HL-60 (cell line): ENCODE measurements at regions not wholly inside any gene's neighbourhood (a gene's known extent, or its start where the extent isn't known, plus 50 kb on each side); places are given as distances from the start of the nearest gene placed in this dataset.

Experiments used
- DNase-seq, 2 experiments: peaks; one replicate each; pipeline ENCODE4 v3.0.0-alpha.2; 2010 to 2020; ENCODE audit warnings: low read depth in 1 of 2, low spot score in 1 of 2
- H3K27ac ChIP-seq: fragments of 250-450 bp; sonication (Bioruptor Pico); replicated peaks from 2 replicates; pipeline ENCODE4 v1.5.1; 2020; ENCODE audit warnings: mild to moderate bottlenecking, moderate library complexity
- H3K27me3 ChIP-seq: fragments of 250-450 bp; sonication (Bioruptor Pico); 2 replicates; pipeline ENCODE4 v1.5.1; 2021; ENCODE audit warnings: mild to moderate bottlenecking, moderate library complexity; ENCODE audit not compliant: insufficient read depth, poor library complexity, severe bottlenecking
- H3K4me3 ChIP-seq: replicated peaks from 2 replicates; pipeline ENCODE4 v1.5.1; 2011; ENCODE audit warnings: mild to moderate bottlenecking, control low read depth, low read length; ENCODE audit not compliant: insufficient read depth
- GABPA ChIP-seq: IDR thresholded peaks from 2 replicates; pipeline ENCODE4 v1.6.1; 2012; ENCODE audit warnings: low read depth
- POLR2AphosphoS5 ChIP-seq: IDR thresholded peaks from 2 replicates; pipeline ENCODE4 v1.6.1; 2012; ENCODE audit warnings: low read depth
- SPI1 ChIP-seq: IDR thresholded peaks from 2 replicates; pipeline ENCODE4 v1.6.1; 2012; ENCODE audit warnings: low read depth, mild to moderate bottlenecking, borderline replicate concordance
- TF ChIP-seq, protein P1 (sequence below): IDR thresholded peaks from one replicate; pipeline ENCODE4 v1.5.1; 2011; ENCODE audit warnings: low read length, control low read depth, inconsistent platforms; ENCODE audit not compliant: insufficient read depth
- TF ChIP-seq, protein P2 (sequence below): IDR thresholded peaks from 2 replicates; pipeline ENCODE4 v1.6.1; 2012; ENCODE audit warnings: low read depth; ENCODE audit not compliant: insufficient replicate concordance

DNA sequence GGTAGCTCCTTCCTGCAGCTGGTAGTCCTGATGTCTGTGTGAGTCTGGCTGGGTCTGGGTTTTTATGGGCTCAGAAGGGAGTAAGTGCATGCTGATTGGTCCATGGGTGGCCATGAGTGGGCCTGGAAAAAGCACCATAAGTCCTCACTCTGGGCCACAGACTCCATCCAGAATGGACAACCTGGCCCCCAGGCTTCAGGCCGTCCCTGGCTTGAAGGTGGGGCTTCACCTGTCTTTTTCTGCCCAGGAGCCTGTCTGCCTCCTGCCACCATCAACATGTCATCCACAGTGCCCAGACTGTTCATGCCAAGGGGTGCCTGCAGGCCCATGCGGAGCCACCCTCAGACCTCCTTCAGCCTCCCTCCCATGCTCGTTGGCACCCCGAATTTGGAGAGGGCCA, 620.0 kb downstream of the RAPGEF2 start:
- TF ChIP-seq, protein P1, sequence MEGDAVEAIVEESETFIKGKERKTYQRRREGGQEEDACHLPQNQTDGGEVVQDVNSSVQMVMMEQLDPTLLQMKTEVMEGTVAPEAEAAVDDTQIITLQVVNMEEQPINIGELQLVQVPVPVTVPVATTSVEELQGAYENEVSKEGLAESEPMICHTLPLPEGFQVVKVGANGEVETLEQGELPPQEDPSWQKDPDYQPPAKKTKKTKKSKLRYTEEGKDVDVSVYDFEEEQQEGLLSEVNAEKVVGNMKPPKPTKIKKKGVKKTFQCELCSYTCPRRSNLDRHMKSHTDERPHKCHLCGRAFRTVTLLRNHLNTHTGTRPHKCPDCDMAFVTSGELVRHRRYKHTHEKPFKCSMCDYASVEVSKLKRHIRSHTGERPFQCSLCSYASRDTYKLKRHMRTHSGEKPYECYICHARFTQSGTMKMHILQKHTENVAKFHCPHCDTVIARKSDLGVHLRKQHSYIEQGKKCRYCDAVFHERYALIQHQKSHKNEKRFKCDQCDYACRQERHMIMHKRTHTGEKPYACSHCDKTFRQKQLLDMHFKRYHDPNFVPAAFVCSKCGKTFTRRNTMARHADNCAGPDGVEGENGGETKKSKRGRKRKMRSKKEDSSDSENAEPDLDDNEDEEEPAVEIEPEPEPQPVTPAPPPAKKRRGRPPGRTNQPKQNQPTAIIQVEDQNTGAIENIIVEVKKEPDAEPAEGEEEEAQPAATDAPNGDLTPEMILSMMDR, result no peak
- TF ChIP-seq, protein P2, sequence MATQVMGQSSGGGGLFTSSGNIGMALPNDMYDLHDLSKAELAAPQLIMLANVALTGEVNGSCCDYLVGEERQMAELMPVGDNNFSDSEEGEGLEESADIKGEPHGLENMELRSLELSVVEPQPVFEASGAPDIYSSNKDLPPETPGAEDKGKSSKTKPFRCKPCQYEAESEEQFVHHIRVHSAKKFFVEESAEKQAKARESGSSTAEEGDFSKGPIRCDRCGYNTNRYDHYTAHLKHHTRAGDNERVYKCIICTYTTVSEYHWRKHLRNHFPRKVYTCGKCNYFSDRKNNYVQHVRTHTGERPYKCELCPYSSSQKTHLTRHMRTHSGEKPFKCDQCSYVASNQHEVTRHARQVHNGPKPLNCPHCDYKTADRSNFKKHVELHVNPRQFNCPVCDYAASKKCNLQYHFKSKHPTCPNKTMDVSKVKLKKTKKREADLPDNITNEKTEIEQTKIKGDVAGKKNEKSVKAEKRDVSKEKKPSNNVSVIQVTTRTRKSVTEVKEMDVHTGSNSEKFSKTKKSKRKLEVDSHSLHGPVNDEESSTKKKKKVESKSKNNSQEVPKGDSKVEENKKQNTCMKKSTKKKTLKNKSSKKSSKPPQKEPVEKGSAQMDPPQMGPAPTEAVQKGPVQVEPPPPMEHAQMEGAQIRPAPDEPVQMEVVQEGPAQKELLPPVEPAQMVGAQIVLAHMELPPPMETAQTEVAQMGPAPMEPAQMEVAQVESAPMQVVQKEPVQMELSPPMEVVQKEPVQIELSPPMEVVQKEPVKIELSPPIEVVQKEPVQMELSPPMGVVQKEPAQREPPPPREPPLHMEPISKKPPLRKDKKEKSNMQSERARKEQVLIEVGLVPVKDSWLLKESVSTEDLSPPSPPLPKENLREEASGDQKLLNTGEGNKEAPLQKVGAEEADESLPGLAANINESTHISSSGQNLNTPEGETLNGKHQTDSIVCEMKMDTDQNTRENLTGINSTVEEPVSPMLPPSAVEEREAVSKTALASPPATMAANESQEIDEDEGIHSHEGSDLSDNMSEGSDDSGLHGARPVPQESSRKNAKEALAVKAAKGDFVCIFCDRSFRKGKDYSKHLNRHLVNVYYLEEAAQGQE, result no peak
- TF ChIP-seq POLR2AphosphoS5 (no peak), SPI1 (no peak), GABPA (no peak)
- no peak for DNase-seq
- no peak overlapping the region for H3K4me3 ChIP-seq

DNA sequence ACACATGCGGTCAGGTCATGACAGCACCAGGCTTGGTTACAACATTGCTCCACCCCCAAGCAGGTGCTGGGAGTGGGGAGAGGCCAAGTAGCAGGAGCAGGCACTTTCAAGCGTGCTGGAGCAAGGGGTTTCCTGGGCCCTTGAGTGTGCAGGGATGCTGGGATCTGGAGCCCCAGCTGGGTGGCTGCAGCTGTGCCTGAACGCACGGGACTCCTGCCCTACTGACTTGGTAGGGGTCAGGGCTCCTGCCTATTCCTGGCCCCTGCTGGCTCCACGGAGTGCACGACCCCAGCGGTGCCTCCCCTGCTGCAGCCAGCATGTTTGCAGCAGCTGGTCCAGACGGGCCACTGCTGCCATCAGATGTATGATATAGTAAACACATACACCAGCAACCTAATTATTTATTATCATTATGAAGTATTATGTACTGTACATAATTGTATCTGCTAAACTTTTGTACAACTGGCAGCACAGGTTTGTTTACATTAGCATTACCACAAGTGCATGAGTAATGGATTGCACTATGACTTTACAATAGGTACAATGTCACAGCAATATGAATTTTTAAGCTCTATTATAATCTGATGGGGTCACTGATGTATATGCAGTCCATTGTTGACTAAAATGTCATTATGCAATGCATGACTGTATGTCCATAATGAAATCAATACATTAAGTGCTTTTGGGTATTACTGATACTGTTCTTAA, 620.6 kb downstream of the RAPGEF2 start:
- DNase-seq, result no peak
- no peak for TF ChIP-seq GABPA
- TF ChIP-seq POLR2AphosphoS5, result no peak
- TF ChIP-seq SPI1, result no peak
- TF ChIP-seq, protein P2, result no peak
- H3K4me3 ChIP-seq, result no peak overlapping the region
- no peaks in the 10 kb centered on the region for H3K27me3 ChIP-seq
- no peak overlapping the region for H3K27ac ChIP-seq

More for the DNA sequence above, 620.0 kb downstream of the RAPGEF2 start:
- no peak overlapping the region for H3K27ac ChIP-seq
- H3K27me3 ChIP-seq, result no peaks in the 10 kb centered on the region

DNA sequence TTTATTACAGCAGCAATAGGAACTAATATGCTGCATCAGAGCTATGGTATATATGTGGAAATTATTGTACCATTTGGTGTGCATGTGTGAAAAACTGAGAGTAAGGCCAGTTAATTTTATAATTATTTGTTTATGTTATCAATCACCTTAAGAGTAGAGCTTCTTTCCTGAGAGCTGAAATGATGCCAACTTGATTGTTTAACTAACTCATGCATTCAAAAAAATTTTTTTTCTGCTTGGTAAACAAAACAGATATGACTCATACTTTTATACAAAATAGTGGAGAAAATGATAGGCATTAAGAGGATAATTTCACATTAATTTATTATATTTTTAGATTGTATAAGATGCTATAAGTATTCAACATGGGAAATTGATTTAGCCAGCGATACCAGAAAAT, 622.7 kb downstream of the RAPGEF2 start:
- TF ChIP-seq GABPA (no peak), POLR2AphosphoS5 (no peak)
- TF ChIP-seq, protein P2, result no peak
- TF ChIP-seq, protein P1, result no peak
- no peak for DNase-seq

More for the DNA sequence above, 622.7 kb downstream of the RAPGEF2 start:
- H3K27me3 ChIP-seq, result no peaks in the 10 kb centered on the region
- no peak overlapping the region for H3K27ac ChIP-seq
- H3K4me3 ChIP-seq, result no peak overlapping the region
